ENCODE measurements at regions not wholly inside any gene's neighbourhood (a gene's known extent, or its start where the extent isn't known, plus 50 kb on each side); places are given as distances from the start of the nearest gene placed in this dataset.

DNA sequence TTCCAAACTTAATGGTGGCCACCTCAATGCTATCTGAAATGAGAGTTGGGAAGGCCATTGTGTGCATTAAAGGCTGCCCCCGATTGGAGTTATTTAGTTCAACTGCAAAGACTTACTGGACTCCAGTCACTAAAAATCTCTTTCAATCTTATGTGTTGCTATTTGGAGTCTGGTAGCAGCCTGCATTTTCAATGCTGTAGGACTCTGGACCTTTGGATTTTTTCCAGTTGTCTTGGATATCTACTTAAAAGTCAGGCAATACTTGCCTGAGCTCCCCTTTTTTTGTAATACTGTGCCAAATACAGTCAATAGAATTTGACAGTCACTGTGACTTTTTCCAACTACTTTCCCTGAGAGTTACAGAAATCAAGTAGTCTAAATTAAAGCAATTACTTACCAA, 281.9 kb downstream of the TRIB2 start:
- Histone ChIP-seq H3K9me3 (replicated peaks; ENCODE audit: control insufficient read depth, insufficient read depth, low read length) (no peaks in the 10 kb centered on the region), H4K20me1 (replicated peaks; ENCODE audit: control insufficient read depth, extremely low read depth, insufficient read depth, low read length) (no peaks in the 10 kb centered on the region), H3K4me3 (replicated peaks in 1 of 3; ENCODE audit: insufficient read depth in 1 of 3, low read depth in 1 of 3, low read length in 3 of 3) (no peak overlapping the region), H3K27ac (ENCODE audit: insufficient read depth, low read depth, low read length) (no peak overlapping the region), H3K79me2 (ENCODE audit: control insufficient read depth, insufficient read depth, low read length) (no peaks in the 10 kb centered on the region), H3K9me1 (replicated peaks; ENCODE audit: control insufficient read depth, extremely low read depth, insufficient read depth, low read length) (no peaks in the 10 kb centered on the region), H3K9ac (replicated peaks; ENCODE audit: extremely low read depth, insufficient read depth, low read length) (no peak overlapping the region), H3K4me1 (ENCODE audit: control insufficient read depth, extremely low read depth, insufficient read depth, low read length) (peaks cover 9% of the 10 kb centered on the region), H3K27me3 (ENCODE audit: control insufficient read depth in 2 of 2, insufficient read depth in 2 of 2, low read length in 2 of 2) (no peaks in the 10 kb centered on the region), H3K36me3 (ENCODE audit: control insufficient read depth in 2 of 2, extremely low read depth in 1 of 2, insufficient read depth in 2 of 2, low read length in 2 of 2) (no peaks in the 10 kb centered on the region), H2AFZ (ENCODE audit: low read depth, low read length) (no peak overlapping the region), H3K4me2 (ENCODE audit: insufficient read depth, low read length) (no peak overlapping the region)
- ChIA-PET POLR2A (no interaction called here), CTCF (no interaction called here)
- BruUV-seq (replicated peaks): no TSS peak
- no peak for DNase-seq (ENCODE audit: low read depth, low spot score)
- no peak for TF ChIP-seq GATA2 (IDR thresholded peaks at IDR 0.05; ENCODE audit: insufficient read depth, insufficient read length, low read depth, low read length)
- TF ChIP-seq, protein P1, sequence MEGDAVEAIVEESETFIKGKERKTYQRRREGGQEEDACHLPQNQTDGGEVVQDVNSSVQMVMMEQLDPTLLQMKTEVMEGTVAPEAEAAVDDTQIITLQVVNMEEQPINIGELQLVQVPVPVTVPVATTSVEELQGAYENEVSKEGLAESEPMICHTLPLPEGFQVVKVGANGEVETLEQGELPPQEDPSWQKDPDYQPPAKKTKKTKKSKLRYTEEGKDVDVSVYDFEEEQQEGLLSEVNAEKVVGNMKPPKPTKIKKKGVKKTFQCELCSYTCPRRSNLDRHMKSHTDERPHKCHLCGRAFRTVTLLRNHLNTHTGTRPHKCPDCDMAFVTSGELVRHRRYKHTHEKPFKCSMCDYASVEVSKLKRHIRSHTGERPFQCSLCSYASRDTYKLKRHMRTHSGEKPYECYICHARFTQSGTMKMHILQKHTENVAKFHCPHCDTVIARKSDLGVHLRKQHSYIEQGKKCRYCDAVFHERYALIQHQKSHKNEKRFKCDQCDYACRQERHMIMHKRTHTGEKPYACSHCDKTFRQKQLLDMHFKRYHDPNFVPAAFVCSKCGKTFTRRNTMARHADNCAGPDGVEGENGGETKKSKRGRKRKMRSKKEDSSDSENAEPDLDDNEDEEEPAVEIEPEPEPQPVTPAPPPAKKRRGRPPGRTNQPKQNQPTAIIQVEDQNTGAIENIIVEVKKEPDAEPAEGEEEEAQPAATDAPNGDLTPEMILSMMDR (IDR thresholded peaks at IDR 0.05; ENCODE audit: extremely low read depth in 1 of 2, insufficient read depth in 1 of 2, low read depth in 1 of 2, low read length in 2 of 2): no peak
- TF ChIP-seq, protein P2, sequence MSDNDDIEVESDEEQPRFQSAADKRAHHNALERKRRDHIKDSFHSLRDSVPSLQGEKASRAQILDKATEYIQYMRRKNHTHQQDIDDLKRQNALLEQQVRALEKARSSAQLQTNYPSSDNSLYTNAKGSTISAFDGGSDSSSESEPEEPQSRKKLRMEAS (IDR thresholded peaks at IDR 0.05; ENCODE audit: insufficient read depth, insufficient read length): no peak
- TF ChIP-seq POLR2A (IDR thresholded peaks at IDR 0.05; ENCODE audit: low read depth, low read length): no peak
- TF ChIP-seq MYC (IDR thresholded peaks at IDR 0.05; ENCODE audit: low read depth, low read length): no peak
- TF ChIP-seq POLR2AphosphoS5 (IDR thresholded peaks at IDR 0.05; ENCODE audit: insufficient read depth, low read depth, low read length): no peak
- no peak for TF ChIP-seq JUN (IDR thresholded peaks at IDR 0.05; ENCODE audit: borderline replicate concordance, insufficient read depth, insufficient read length, low read depth)
- TF ChIP-seq EZH2 (IDR thresholded peaks at IDR 0.05; ENCODE audit: borderline replicate concordance, low read depth, low read length, severe bottlenecking): no peak
- no peak for TF ChIP-seq FOS (IDR thresholded peaks at IDR 0.05; ENCODE audit: borderline replicate concordance, insufficient read depth, low read length)
- intact Hi-C loops (cut with micrococcal nuclease): no loop called here
- dilution Hi-C loops (cut with MboI; ENCODE audit: extremely low pct_ligation_motif_present, low sequenced_read_pairs): no loop called here
- no peak for FAIRE-seq

All from endothelial cell of umbilical vein (primary cell).